ENCODE measurements at regions not wholly inside any gene's neighbourhood (a gene's known extent, or its start where the extent isn't known, plus 50 kb on each side); places are given as distances from the start of the nearest gene placed in this dataset.

DNA sequence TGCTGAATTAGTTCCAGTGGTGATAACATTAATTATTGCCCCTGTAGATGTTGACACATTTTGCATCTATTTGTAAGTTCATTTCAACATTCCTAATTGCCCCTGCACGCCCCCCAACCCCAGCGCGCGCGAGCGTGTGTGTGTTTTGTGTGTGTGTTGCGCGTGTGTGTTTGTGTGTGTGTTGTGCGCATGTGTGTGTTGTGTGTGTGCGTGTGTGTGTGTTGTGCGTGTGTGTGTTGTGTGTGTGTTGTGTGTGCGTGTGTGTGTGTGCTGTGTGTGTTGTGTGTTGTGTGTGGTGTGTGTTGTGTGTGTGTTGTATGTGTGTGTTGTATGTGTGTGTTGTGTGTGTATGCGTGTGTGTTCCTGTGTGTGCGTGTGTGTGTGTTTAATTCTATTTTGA lies 245.7 kb upstream of the GMDS start:
- Histone ChIP-seq H3K79me2 (ENCODE audit: insufficient read depth, low read length) (no peaks in the 10 kb centered on the region), H3K9me3 (ENCODE audit: low read length) (no peaks in the 10 kb centered on the region), H3K4me1 (ENCODE audit: insufficient read depth, low read length) (no peaks in the 10 kb centered on the region), H2AFZ (ENCODE audit: low read length) (no peak overlapping the region), H3K4me2 (ENCODE audit: low read depth, low read length) (no peak overlapping the region), H3K36me3 (replicated peaks in 1 of 2; ENCODE audit: control insufficient read depth in 1 of 2, insufficient read depth in 2 of 2, low read length in 2 of 2) (no peaks in the 10 kb centered on the region), H3K4me3 (replicated peaks in 1 of 3; ENCODE audit: insufficient read depth in 1 of 3, low read depth in 2 of 3, low read length in 3 of 3) (no peak overlapping the region), H3K27me3 (ENCODE audit: control insufficient read depth in 1 of 2, insufficient read depth in 2 of 2, low read length in 2 of 2) (no peaks in the 10 kb centered on the region; a peak in 1 of 5 replicates), H4K20me1 (ENCODE audit: insufficient read depth, low read length) (no peaks in the 10 kb centered on the region), H3K27ac (ENCODE audit: extremely low read length, insufficient read depth, low read length) (no peak overlapping the region), H3K9ac (ENCODE audit: insufficient read depth, low read depth, low read length) (no peak overlapping the region)
- no peak for ATAC-seq
- in situ Hi-C loops (cut with HindIII; ENCODE audit: extremely low pct_ligation_motif_present, low pct_unique_long_range_greater_than_20kb): no loop called here
- peak; percentile 40 for FAIRE-seq
- no peak for DNase-seq (ENCODE audit: low spot score)
- intact Hi-C loops (cut with micrococcal nuclease; ENCODE audit: unreplicated experiment): no loop called here
- TF ChIP-seq, protein P1, sequence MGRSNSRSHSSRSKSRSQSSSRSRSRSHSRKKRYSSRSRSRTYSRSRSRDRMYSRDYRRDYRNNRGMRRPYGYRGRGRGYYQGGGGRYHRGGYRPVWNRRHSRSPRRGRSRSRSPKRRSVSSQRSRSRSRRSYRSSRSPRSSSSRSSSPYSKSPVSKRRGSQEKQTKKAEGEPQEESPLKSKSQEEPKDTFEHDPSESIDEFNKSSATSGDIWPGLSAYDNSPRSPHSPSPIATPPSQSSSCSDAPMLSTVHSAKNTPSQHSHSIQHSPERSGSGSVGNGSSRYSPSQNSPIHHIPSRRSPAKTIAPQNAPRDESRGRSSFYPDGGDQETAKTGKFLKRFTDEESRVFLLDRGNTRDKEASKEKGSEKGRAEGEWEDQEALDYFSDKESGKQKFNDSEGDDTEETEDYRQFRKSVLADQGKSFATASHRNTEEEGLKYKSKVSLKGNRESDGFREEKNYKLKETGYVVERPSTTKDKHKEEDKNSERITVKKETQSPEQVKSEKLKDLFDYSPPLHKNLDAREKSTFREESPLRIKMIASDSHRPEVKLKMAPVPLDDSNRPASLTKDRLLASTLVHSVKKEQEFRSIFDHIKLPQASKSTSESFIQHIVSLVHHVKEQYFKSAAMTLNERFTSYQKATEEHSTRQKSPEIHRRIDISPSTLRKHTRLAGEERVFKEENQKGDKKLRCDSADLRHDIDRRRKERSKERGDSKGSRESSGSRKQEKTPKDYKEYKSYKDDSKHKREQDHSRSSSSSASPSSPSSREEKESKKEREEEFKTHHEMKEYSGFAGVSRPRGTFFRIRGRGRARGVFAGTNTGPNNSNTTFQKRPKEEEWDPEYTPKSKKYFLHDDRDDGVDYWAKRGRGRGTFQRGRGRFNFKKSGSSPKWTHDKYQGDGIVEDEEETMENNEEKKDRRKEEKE (IDR thresholded peaks at IDR 0.05): no peak
- TF ChIP-seq, protein P2, sequence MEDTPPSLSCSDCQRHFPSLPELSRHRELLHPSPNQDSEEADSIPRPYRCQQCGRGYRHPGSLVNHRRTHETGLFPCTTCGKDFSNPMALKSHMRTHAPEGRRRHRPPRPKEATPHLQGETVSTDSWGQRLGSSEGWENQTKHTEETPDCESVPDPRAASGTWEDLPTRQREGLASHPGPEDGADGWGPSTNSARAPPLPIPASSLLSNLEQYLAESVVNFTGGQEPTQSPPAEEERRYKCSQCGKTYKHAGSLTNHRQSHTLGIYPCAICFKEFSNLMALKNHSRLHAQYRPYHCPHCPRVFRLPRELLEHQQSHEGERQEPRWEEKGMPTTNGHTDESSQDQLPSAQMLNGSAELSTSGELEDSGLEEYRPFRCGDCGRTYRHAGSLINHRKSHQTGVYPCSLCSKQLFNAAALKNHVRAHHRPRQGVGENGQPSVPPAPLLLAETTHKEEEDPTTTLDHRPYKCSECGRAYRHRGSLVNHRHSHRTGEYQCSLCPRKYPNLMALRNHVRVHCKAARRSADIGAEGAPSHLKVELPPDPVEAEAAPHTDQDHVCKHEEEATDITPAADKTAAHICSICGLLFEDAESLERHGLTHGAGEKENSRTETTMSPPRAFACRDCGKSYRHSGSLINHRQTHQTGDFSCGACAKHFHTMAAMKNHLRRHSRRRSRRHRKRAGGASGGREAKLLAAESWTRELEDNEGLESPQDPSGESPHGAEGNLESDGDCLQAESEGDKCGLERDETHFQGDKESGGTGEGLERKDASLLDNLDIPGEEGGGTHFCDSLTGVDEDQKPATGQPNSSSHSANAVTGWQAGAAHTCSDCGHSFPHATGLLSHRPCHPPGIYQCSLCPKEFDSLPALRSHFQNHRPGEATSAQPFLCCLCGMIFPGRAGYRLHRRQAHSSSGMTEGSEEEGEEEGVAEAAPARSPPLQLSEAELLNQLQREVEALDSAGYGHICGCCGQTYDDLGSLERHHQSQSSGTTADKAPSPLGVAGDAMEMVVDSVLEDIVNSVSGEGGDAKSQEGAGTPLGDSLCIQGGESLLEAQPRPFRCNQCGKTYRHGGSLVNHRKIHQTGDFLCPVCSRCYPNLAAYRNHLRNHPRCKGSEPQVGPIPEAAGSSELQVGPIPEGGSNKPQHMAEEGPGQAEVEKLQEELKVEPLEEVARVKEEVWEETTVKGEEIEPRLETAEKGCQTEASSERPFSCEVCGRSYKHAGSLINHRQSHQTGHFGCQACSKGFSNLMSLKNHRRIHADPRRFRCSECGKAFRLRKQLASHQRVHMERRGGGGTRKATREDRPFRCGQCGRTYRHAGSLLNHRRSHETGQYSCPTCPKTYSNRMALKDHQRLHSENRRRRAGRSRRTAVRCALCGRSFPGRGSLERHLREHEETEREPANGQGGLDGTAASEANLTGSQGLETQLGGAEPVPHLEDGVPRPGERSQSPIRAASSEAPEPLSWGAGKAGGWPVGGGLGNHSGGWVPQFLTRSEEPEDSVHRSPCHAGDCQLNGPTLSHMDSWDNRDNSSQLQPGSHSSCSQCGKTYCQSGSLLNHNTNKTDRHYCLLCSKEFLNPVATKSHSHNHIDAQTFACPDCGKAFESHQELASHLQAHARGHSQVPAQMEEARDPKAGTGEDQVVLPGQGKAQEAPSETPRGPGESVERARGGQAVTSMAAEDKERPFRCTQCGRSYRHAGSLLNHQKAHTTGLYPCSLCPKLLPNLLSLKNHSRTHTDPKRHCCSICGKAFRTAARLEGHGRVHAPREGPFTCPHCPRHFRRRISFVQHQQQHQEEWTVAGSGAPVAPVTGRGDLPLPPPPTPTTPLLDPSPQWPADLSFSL (CRISPR knock-in tag; IDR thresholded peaks at IDR 0.05): peak; percentile 88
- BruUV-seq (replicated peaks): no TSS peak
- WGBS (ENCODE audit: low lambda C conversion rate): 89% methylated on average over 14 of the region's 14 CpGs
- POLR2A ChIA-PET: no interaction called here
- CTCF ChIA-PET (ENCODE audit: low intra/inter-chr PET ratio, low total read pairs): no interaction called here
